GM18499 (cell line): ENCODE measurements at regions not wholly inside any gene's neighbourhood (a gene's known extent, or its start where the extent isn't known, plus 50 kb on each side); places are given as distances from the start of the nearest gene placed in this dataset.
"Not testable (repeated sequence)": the region's sequence is repeated elsewhere in the genome, so short reads cannot be mapped to it uniquely, and the experiment has no call there.

Experiments
- ATAC-seq: cut with Tn5 transposase; IDR thresholded peaks from one replicate; pipeline ENCODE4 v1.9.1; 2021; ENCODE audit warnings: moderate number of reproducible peaks; ENCODE audit not compliant: insufficient read depth, unreplicated experiment

GRCh38 chr2:58616961-58617360 is 375.8 kb upstream of the FANCL start:
- no peak for ATAC-seq

DNA sequence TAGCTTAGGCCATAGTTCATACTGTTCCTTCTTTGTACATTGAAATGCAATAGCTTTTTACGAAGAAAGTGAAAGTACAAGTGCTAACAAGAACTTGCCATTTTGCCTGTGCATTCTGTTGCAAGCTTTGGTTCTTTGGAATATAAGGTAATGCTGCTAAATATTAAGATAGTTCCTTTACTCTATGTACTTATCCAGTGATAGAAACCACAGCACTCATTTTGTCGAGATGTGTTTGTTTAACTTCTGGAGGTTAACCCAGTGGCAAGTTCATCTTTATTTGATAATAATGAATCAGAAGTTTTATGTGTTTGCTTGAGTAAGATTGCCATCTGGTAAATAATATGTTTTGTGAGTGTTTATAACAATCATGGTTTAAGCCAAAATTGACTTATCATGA is 373.1 kb upstream of the FANCL start:
- ATAC-seq, result no peak

GRCh38 chr2:58612973-58613372 is 371.8 kb upstream of the FANCL start:
- no peak for ATAC-seq

DNA sequence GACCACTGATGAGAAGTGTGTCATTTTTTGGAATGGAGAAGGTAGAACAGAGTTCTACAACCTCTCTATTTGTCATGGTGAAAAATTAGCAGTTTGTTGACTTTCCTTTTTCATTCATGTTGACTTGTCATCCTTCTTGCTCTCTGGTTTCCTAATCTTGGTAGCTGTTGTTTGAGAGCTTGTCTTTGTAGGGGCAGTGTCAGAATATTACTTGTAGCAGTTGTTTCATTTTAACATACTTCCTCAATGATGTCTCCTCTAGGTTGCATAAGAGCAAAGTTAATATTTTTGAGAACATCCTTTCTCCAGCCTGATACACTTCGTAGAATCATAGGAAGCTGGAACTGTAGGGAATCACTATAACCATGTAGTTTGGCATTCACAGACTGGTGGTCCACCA is 368.2 kb upstream of the FANCL start:
- ATAC-seq, result no peak

GRCh38 chr2:58608146-58608545 is 367.0 kb upstream of the FANCL start:
- ATAC-seq, result no peak

- ATAC-seq, result no peak
Measured at GRCh38 chr2:58607448-58607847, 366.3 kb upstream of the FANCL start.

DNA sequence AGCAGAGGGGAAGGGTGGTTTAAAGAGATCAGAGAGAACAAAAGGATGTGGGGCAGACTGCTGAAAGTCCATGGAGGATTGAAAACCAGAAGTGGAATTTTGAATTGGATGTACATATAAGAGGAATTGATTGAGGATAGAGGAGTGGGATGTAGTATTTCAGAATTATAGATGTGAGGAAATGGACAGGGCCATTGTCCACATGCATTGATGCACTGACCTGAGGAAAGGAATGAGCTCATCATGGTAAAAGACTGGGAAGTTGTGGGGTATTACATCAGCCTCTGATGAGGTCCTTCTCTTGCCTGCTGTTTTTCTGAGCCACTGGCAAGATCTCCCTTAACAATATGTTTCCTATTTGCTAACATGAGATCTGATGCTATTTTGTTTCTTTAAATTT is 365.7 kb upstream of the FANCL start:
- no peak for ATAC-seq

DNA sequence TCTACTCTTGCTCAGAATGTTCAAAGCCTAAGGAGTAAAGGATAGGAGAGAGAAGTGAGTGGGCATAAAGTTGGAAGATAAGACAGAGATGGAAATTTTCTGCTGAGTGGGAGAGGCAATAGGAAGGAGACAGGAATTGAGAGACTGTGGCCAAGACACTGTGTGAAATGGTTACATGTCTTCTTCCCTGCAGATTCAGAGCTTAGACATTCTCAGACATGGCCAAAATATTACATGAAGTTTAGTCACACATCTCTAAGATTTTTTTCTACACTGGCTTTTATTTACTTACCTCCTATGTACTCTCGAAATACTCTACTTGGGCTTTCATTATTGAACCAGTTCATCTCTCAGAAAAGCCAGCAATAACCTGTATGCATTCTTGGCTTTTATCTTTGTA is 363.0 kb upstream of the FANCL start:
- ATAC-seq, result no peak

GRCh38 chr2:58601017-58601416 is 359.9 kb upstream of the FANCL start:
- ATAC-seq, result no peak

- ATAC-seq, result no peak
Measured at GRCh38 chr2:58598171-58598570, 357.0 kb upstream of the FANCL start.

DNA sequence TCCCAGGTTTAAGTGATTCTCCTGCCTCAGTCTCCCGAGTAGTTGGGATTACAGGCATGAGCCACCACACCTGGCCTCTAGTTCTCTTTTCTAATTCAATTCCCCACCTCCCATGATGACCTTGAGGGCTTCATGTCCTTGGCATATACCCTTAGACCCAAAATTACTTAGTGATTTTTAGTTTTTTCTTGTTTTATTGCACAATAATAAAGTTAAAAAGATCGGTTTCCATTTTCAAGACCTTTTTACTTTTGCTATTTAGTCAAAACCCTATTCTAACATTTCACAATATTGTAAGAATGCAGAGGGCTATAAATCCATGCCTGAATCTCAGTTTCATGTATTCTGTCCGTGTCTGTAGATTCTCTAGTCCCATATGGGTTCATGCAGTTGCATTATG is 354.6 kb upstream of the FANCL start:
- no peak for ATAC-seq

DNA sequence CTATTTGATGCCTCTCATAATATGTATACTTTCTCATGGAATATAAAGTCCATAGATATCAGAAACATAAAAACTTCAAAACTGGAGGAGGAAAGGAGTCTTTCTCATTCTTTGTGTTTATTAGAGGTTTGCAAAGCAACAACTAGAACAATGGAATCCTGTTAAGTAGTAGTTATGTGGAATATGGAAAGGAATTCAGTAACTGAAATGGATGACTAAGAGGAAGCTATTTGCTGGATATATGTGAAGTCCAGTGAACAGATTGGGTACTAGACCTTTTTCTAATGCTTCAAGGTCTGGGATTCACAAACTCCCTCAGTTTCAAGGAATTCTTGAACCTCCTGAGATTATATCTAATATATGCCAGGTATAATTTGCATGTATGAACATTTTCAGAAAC is 353.6 kb upstream of the FANCL start:
- no peak for ATAC-seq

- ATAC-seq, result no peak
Measured at GRCh38 chr2:58594175-58594574, 353.1 kb upstream of the FANCL start.

- not testable (repeated sequence) for ATAC-seq
Measured at GRCh38 chr2:58586178-58586577, 345.1 kb upstream of the FANCL start.

DNA sequence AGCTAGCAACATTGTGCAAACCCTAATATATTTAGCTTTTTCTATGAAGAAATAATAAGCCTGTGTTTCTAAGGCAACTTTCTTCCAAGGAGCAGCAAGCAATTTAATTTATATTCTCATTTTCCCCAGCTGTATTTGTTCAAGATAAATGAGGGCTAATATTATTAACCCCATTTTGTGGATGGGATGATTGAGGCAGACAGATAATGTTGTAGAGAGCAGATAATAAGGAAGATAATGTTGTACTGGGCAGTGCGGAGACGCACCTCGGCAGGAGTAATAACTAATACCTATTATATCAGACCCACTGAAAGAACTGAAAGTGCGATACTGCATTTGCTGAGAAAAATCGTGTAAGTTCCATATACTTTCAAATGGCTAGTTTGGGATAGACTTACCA is 344.1 kb upstream of the FANCL start:
- ATAC-seq, result no peak

DNA sequence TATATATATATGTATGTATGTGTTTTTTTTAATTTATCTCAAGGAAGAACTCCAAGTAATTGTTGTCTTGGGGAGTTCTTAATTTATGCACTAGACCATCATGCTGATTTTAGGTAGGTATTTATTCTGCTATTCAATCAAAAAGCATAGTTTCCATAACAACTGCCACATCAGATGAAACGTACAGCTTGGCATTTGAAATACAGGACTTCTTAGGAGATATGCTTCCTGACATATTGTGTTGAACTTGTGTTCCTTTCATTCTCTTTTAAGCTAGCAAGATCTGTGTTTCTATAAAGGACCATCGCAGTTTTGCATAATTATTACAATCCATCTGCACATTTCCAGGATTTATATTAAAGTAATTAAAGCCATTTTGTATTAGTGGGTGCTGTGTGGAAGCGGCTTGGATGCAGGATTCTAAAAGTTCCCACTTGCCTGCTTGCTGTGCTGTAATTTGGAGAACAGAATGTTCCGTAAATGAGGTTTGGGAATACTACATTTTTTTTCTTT is 343.5 kb upstream of the FANCL start:
- ATAC-seq, result no peak

- no peak for ATAC-seq
Measured at GRCh38 chr2:58578276-58578675, 337.2 kb upstream of the FANCL start.

- ATAC-seq, result no peak
Measured at GRCh38 chr2:58574873-58575272, 333.7 kb upstream of the FANCL start.

DNA sequence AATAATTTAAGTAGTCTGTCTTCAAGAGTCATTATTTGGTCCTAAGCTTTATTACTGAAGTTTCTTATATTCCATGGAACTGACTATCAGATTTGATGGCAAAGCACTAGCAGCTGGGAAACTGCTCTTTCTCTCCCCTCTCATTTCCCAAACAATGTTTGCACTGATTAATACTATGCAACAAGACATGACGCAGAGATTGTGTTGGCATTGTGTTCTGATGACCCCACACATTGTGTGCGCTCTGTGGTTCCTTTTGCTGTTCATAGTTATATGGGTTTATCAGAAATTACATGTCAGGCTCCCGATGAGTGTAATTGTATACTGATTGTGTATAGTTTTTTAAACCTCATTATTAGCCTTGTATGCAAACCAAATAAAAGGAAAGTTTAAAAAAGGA is 331.6 kb upstream of the FANCL start:
- ATAC-seq, result no peak

GRCh38 chr2:58571181-58571852 is 330.2 kb upstream of the FANCL start:
- ATAC-seq, result peak; percentile 85

- no peak for ATAC-seq
Measured at GRCh38 chr2:58569475-58570185, 328.5 kb upstream of the FANCL start.

DNA sequence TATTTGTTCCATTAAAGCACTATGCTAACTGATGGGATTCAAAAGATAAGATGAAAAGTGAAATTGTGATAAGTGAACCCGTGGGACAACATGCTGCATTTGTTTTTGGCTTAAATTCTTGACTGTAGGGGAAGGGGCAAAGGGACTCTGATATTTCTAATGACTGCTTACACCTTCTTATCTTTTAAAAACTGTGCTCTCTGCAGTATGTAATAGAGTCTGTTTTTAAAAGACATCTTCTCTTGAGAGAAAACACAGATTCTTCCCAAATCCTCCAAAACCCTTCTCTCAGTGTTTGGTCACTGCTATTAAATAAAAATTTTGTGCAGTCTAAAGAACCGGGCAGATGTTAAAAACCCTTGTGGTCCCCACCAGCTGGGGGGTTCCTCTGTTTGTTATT is 327.8 kb upstream of the FANCL start:
- no peak for ATAC-seq
